ENCODE measurements at regions not wholly inside any gene's neighbourhood (a gene's known extent, or its start where the extent isn't known, plus 50 kb on each side); places are given as distances from the start of the nearest gene placed in this dataset.

- Histone ChIP-seq H3K4me3 (ENCODE audit: low read length, poor library complexity, severe bottlenecking) (no peak overlapping the region), H3K4me1 (ENCODE audit: insufficient read depth, low read length, poor library complexity, severe bottlenecking) (no peaks in the 10 kb centered on the region), H3F3A (ENCODE audit: low read depth) (no peaks in the 10 kb centered on the region), H4K20me1 (ENCODE audit: insufficient read depth, low read length, poor library complexity, severe bottlenecking) (no peaks in the 10 kb centered on the region), H3K79me2 (ENCODE audit: insufficient read depth, low read length) (no peaks in the 10 kb centered on the region), H3K27me3 (ENCODE audit: insufficient read depth, low read length, poor library complexity, severe bottlenecking) (no peaks in the 10 kb centered on the region), H3K4me2 (ENCODE audit: low read depth, low read length, poor library complexity, severe bottlenecking) (no peak overlapping the region), H3K9ac (ENCODE audit: low read depth, low read length, poor library complexity, severe bottlenecking) (no peak overlapping the region), H3K9me2 (replicated peaks; ENCODE audit: low read depth, low read length) (no peaks in the 10 kb centered on the region), H3K9me3 (ENCODE audit: insufficient read depth, low read depth, low read length) (no peaks in the 10 kb centered on the region), H3K36me3 (ENCODE audit: insufficient read depth, low read length) (no peaks in the 10 kb centered on the region), H2AFZ (ENCODE audit: low read length) (no peak overlapping the region)
- no peak for TF ChIP-seq CTCF (conservative IDR thresholded peaks at IDR 0.05; ENCODE audit: low read length)
- no peak for TF ChIP-seq EZH2phosphoT487 (IDR thresholded peaks at IDR 0.05; ENCODE audit: borderline replicate concordance)
These were observed 50.6 kb upstream of the CHST11 start for GRCh38 chr12:104406164-104406563.
